ENCODE measurements at regions not wholly inside any gene's neighbourhood (a gene's known extent, or its start where the extent isn't known, plus 50 kb on each side); places are given as distances from the start of the nearest gene placed in this dataset.

DNA sequence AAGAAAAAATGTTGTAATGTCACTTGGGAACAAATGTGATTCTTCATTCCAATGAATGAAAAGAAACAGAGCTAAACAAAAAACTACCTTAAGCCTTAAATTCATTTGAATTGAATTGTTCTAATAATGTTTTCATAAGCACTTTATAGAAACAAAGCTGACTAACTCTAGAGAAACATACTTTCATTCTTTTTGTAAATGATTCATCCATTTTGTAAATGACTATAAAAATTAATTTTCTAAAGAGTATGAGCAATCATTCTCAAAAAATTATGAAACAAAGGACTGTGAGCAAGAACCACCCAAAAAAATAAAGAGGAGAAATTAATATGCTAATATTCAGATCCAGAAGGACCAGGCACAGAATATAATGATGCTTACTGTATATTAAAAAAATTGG, 986.5 kb upstream of the CHORDC1 start (continued):
- TF ChIP-seq IRF3 (IDR thresholded peaks at IDR 0.05; ENCODE audit: low read depth, low read length) (no peak), TCF12 (IDR thresholded peaks at IDR 0.05) (no peak)

DNA sequence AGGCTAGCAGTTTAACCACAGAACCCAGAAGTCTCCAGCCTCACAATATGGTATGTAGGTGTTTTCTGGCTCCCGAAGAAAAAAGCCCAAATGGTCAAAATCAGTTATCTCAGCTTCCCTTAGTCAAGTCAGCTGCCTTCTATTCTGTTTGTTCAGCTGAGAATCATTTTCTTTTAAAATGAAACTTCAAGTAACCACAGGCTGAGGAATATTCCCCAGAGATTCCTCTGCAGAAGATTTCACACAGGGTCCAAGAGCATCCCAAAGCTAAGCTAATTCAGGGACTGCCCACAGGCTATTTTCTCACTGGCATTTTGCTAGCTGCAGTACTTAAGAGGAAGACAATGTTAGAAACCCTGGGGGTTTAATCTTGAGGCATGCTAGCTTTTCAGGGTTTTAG, 977.0 kb upstream of the CHORDC1 start:
- H3K4me2 ChIP-seq, result no peak overlapping the region
- no peak for TF ChIP-seq YY1 (IDR thresholded peaks at IDR 0.05; ENCODE audit: low read depth)
- TF ChIP-seq, protein P1, sequence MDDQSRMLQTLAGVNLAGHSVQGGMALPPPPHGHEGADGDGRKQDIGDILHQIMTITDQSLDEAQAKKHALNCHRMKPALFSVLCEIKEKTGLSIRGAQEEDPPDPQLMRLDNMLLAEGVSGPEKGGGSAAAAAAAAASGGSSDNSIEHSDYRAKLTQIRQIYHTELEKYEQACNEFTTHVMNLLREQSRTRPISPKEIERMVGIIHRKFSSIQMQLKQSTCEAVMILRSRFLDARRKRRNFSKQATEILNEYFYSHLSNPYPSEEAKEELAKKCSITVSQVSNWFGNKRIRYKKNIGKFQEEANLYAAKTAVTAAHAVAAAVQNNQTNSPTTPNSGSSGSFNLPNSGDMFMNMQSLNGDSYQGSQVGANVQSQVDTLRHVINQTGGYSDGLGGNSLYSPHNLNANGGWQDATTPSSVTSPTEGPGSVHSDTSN (IDR thresholded peaks at IDR 0.05), result no peak
- no peak for TF ChIP-seq JUND (IDR thresholded peaks at IDR 0.05)
- TF ChIP-seq EP300 (IDR thresholded peaks at IDR 0.05; ENCODE audit: borderline replicate concordance in 1 of 2, low read depth in 1 of 2, low read length in 1 of 2), result no peak
- TF ChIP-seq IRF3 (IDR thresholded peaks at IDR 0.05; ENCODE audit: low read depth, low read length), result no peak
- TF ChIP-seq RXRA (IDR thresholded peaks at IDR 0.05; ENCODE audit: borderline replicate concordance, low read depth), result no peak
- no peak for TF ChIP-seq POLR2AphosphoS5 (IDR thresholded peaks at IDR 0.05; ENCODE audit: low read depth, low read length)
- WGBS (ENCODE audit: low lambda C conversion rate), result 55% methylated on average over 1 of the region's 1 CpG
- no peak overlapping the region for H3K4me3 ChIP-seq (ENCODE audit: low read depth in 2 of 2, low read length in 1 of 2)
- no peaks in the 10 kb centered on the region for H3K9me3 ChIP-seq
- H3K36me3 ChIP-seq (replicated peaks in 1 of 2; ENCODE audit: control insufficient read depth in 1 of 2, insufficient read depth in 2 of 2, low read length in 1 of 2), result no peaks in the 10 kb centered on the region
- DNase-seq, result no peak
- no peaks in the 10 kb centered on the region for H3K79me2 ChIP-seq (ENCODE audit: insufficient read depth)
- no peak overlapping the region for H2AFZ ChIP-seq (ENCODE audit: low read depth)
- H3K27me3 ChIP-seq (ENCODE audit: insufficient read depth), result no peaks in the 10 kb centered on the region
- H4K20me1 ChIP-seq (ENCODE audit: insufficient read depth), result no peaks in the 10 kb centered on the region
- no peak overlapping the region for H3K9ac ChIP-seq
- no peaks in the 10 kb centered on the region for H3F3A ChIP-seq (replicated peaks; ENCODE audit: insufficient read depth)
- no peak overlapping the region for H3K27ac ChIP-seq (ENCODE audit: low read depth in 2 of 2, low read length in 1 of 2)
- H3K9me2 ChIP-seq, result no peaks in the 10 kb centered on the region
- POLR2A ChIA-PET, result no interaction called here
- CTCF ChIA-PET, result no interaction called here
- H3K4me1 ChIP-seq (ENCODE audit: control insufficient read depth in 1 of 2, insufficient read depth in 2 of 2, low read depth in 1 of 2, low read length in 1 of 2), result no peaks in the 10 kb centered on the region

- no peak overlapping the region for H2AFZ ChIP-seq (ENCODE audit: low read depth)
- H3F3A ChIP-seq (replicated peaks; ENCODE audit: insufficient read depth), result no peaks in the 10 kb centered on the region
- H3K4me2 ChIP-seq, result no peak overlapping the region
- H3K9me2 ChIP-seq, result no peaks in the 10 kb centered on the region
- no peaks in the 10 kb centered on the region for H3K9me3 ChIP-seq
- H3K27me3 ChIP-seq (ENCODE audit: insufficient read depth), result no peaks in the 10 kb centered on the region
- H3K4me1 ChIP-seq (ENCODE audit: control insufficient read depth in 1 of 2, insufficient read depth in 2 of 2, low read depth in 1 of 2, low read length in 1 of 2), result no peaks in the 10 kb centered on the region; a peak in 1 of 4 replicates
- H3K79me2 ChIP-seq (ENCODE audit: insufficient read depth), result no peaks in the 10 kb centered on the region
- TF ChIP-seq GATA2 (CRISPR knock-in tag; IDR thresholded peaks at IDR 0.05) (no peak), IRF3 (IDR thresholded peaks at IDR 0.05; ENCODE audit: low read depth, low read length) (no peak), RCOR1 (IDR thresholded peaks at IDR 0.05; ENCODE audit: low read length) (no peak), TEAD4 (IDR thresholded peaks at IDR 0.05; ENCODE audit: borderline replicate concordance, insufficient read depth) (no peak), GABPA (IDR thresholded peaks at IDR 0.05; ENCODE audit: low read depth) (no peak), RFX5 (IDR thresholded peaks at IDR 0.05; ENCODE audit: low read length) (no peak), MXI1 (IDR thresholded peaks at IDR 0.05; ENCODE audit: low read depth, low read length) (no peak), ELF1 (IDR thresholded peaks at IDR 0.05) (no peak)
- TF ChIP-seq, protein P2, sequence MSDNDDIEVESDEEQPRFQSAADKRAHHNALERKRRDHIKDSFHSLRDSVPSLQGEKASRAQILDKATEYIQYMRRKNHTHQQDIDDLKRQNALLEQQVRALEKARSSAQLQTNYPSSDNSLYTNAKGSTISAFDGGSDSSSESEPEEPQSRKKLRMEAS (IDR thresholded peaks at IDR 0.05; ENCODE audit: low read depth), result no peak
- no peak overlapping the region for H3K9ac ChIP-seq
- no peaks in the 10 kb centered on the region for H4K20me1 ChIP-seq (ENCODE audit: insufficient read depth)
- no peak overlapping the region for H3K4me3 ChIP-seq (ENCODE audit: low read depth in 2 of 2, low read length in 1 of 2)
- no peak overlapping the region for H3K27ac ChIP-seq (ENCODE audit: low read depth in 2 of 2, low read length in 1 of 2)
- POLR2A ChIA-PET, result no interaction called here
- H3K36me3 ChIP-seq (replicated peaks in 1 of 2; ENCODE audit: control insufficient read depth in 1 of 2, insufficient read depth in 2 of 2, low read length in 1 of 2), result no peaks in the 10 kb centered on the region
- CTCF ChIA-PET, result no interaction called here
- no peak for DNase-seq
- 35% methylated on average over 2 of the region's 2 CpGs for WGBS (ENCODE audit: low lambda C conversion rate)
Observed at GRCh38 chr11:91194546-91194945, 971.7 kb upstream of the CHORDC1 start.

Measured in SK-N-SH (cell line).